K562 (cell line): ENCODE measurements at regions not wholly inside any gene's neighbourhood (a gene's known extent, or its start where the extent isn't known, plus 50 kb on each side); places are given as distances from the start of the nearest gene placed in this dataset.

Experiments
- ATAC-seq: fragments of 200-7000 bp; cut with Tn5 transposase; 3 replicates; pipeline ENCODE4 v1.9.1; 2020; ENCODE audit warnings: moderate library complexity
- BruUV-seq: library from RNA; stranded (reverse); fragments of 400-500 nt; replicated peaks from 2 replicates; lab custom pipeline; 2021; lab: Mats Ljungman, UMichigan
- CTCF ChIA-PET: fragments of 300-600 bp; formaldehyde crosslinking; extraction: SDS; loops from one replicate; lab custom pipeline; 2021; ENCODE audit warnings: low intra/inter-chr PET ratio; lab: Yijun Ruan, JAX
- POLR2A ChIA-PET: fragments of 300-600, 350-650 bp; sonication (Branson Sonifier 250); formaldehyde crosslinking; extraction: SDS; loops from one replicate; lab custom pipeline; 2021; ENCODE audit warnings: antibody characterized with exemption, inconsistent platforms; lab: Yijun Ruan, JAX
- DNase-seq, 4 experiments: peaks; one replicate each; pipeline versions ENCODE4 v3.0.0 to v3.0.0-alpha.2; 2011 to 2018; ENCODE audit warnings: low spot score in 3 of 4, mixed read lengths in 3 of 4; ENCODE audit errors: extremely low read depth in 1 of 4
- FAIRE-seq: peaks from 2 replicates; lab custom pipeline; 2011; peaks lifted over from hg19 to GRCh38; lab: Jason Lieb, UNC
- H2AFZ ChIP-seq: 2 replicates; pipeline ENCODE4 v1.6.0; 2011; ENCODE audit warnings: low read depth, low read length, control low read depth, inconsistent platforms
- H3K27ac ChIP-seq: fragments of 200-600 bp; 3 replicates; pipeline ENCODE4 v1.8.0; 2011; ENCODE audit warnings: low read depth, mild to moderate bottlenecking, control low read depth, inconsistent platforms, low read length, moderate library complexity, mixed read lengths; ENCODE audit errors: extremely low read depth
- H3K27me3 ChIP-seq, 2 experiments: fragments of 300-600 bp in 1 of 2; 2 replicates in 1 of 2; 3 replicates in 1 of 2; pipeline versions ENCODE4 v1.6.0 to v1.8.0; 2011; ENCODE audit warnings: inconsistent platforms in 2 of 2, low read length in 2 of 2, mild to moderate bottlenecking in 1 of 2, mixed read lengths in 1 of 2, moderate library complexity in 1 of 2; ENCODE audit not compliant: control insufficient read depth in 2 of 2, insufficient read depth in 2 of 2
- H3K36me3 ChIP-seq: fragments of 300-600 bp; 3 replicates; pipeline ENCODE4 v1.8.0; 2011; ENCODE audit warnings: mild to moderate bottlenecking, low read length, inconsistent platforms; ENCODE audit not compliant: control insufficient read depth, insufficient read depth
- H3K4me1 ChIP-seq, 2 experiments: fragments of 200-600 bp in 1 of 2; replicated peaks in 1 of 2; 2 replicates in 1 of 2; 3 replicates in 1 of 2; pipeline versions ENCODE4 v1.5.1 to v1.8.0; 2011; ENCODE audit warnings: inconsistent platforms in 2 of 2, low read length in 2 of 2, mild to moderate bottlenecking in 1 of 2, mixed read lengths in 1 of 2, moderate library complexity in 1 of 2; ENCODE audit not compliant: control insufficient read depth in 2 of 2, insufficient read depth in 2 of 2
- H3K4me2 ChIP-seq: 2 replicates; pipeline ENCODE4 v1.6.1; 2011; ENCODE audit warnings: low read length, control low read depth, inconsistent platforms, mixed read lengths; ENCODE audit not compliant: insufficient read depth
- H3K4me3 ChIP-seq: fragments of 200-600 bp; sonication (generic), shearing (Covaris generic); 2 replicates; pipeline ENCODE4 v1.5.1; 2016; ENCODE audit warnings: control low read depth, inconsistent platforms
- H3K79me2 ChIP-seq: fragments of 200-600 bp; 3 replicates; pipeline ENCODE4 v1.8.0; 2011; ENCODE audit warnings: low read length, inconsistent platforms; ENCODE audit not compliant: control insufficient read depth, insufficient read depth
- H3K9ac ChIP-seq, 2 experiments: 2 replicates each; pipeline versions ENCODE4 v1.6.0 to v1.6.1; 2011; ENCODE audit warnings: low read depth in 2 of 2, low read length in 2 of 2, control low read depth in 1 of 2, inconsistent platforms in 1 of 2, mild to moderate bottlenecking in 1 of 2, mixed read lengths in 1 of 2; ENCODE audit not compliant: insufficient read depth in 1 of 2
- H3K9me1 ChIP-seq: one replicate; pipeline ENCODE4 v1.6.0; 2011; ENCODE audit warnings: inconsistent platforms, mild to moderate bottlenecking, low read length, moderate library complexity; ENCODE audit not compliant: control insufficient read depth, insufficient read depth
- H3K9me3 ChIP-seq: replicated peaks from 2 replicates; pipeline ENCODE4 v1.5.1; 2011; ENCODE audit warnings: low read depth, low read length, inconsistent platforms; ENCODE audit not compliant: control insufficient read depth, insufficient read depth
- H4K20me1 ChIP-seq: replicated peaks from 2 replicates; pipeline ENCODE4 v1.6.1; 2011; ENCODE audit warnings: low read length, inconsistent platforms, mixed read lengths; ENCODE audit not compliant: control insufficient read depth, insufficient read depth
- CBFA2T3 ChIP-seq: fragments of 450-650 bp; IDR thresholded peaks from 2 replicates; pipeline ENCODE4 v1.6.1; 2017
- CSDE1 ChIP-seq, 2 experiments: fragments of 450-650 bp; IDR thresholded peaks; 2 replicates each; pipeline ENCODE4 v1.6.1; 2016; ENCODE audit warnings: mild to moderate bottlenecking in 1 of 2
- KDM2B ChIP-seq: fragments of 250-450 bp; sonication (Bioruptor Pico); IDR thresholded peaks from 2 replicates; pipeline ENCODE4 v1.8.0; 2021; ENCODE audit warnings: mild to moderate bottlenecking, moderate library complexity
- POLR2AphosphoS5 ChIP-seq: IDR thresholded peaks from 2 replicates; pipeline ENCODE4 v1.6.1; 2011; ENCODE audit warnings: mild to moderate bottlenecking, low read depth, low read length, moderate library complexity; ENCODE audit not compliant: control insufficient read depth, insufficient read depth
- PPARD ChIP-seq: fragments of 250-450 bp; sonication (Bioruptor Pico); IDR thresholded peaks from 2 replicates; pipeline ENCODE4 v1.8.0; 2022; ENCODE audit warnings: inconsistent platforms, mild to moderate bottlenecking, moderate library complexity
- ZNF347 ChIP-seq: fragments of 450-650 bp; formaldehyde crosslinking; IDR thresholded peaks from 2 replicates; pipeline ENCODE4 v1.4.0; 2020; ENCODE audit warnings: low read depth, mild to moderate bottlenecking, moderate library complexity
- ZNF695 ChIP-seq: fragments of 450-650 bp; formaldehyde crosslinking; IDR thresholded peaks from 2 replicates; pipeline ENCODE4 v1.4.0; 2020; ENCODE audit warnings: mild to moderate bottlenecking, moderate library complexity
- ZNF76 ChIP-seq: fragments of 250-450 bp; sonication (Bioruptor Pico); IDR thresholded peaks from 2 replicates; pipeline ENCODE4 v1.4.0; 2020; ENCODE audit warnings: mild to moderate bottlenecking, moderate library complexity, borderline replicate concordance
- WGBS: fragments of 100-300 bp; shearing (Covaris generic); methylation state at CpG from one replicate; pipeline ENCODE4 v1.1.6; 2016; ENCODE audit warnings: low coverage, mixed read lengths; ENCODE audit not compliant: insufficient coverage; ENCODE audit errors: missing lambda C conversion rate; 5-methylcytosine and 5-hydroxymethylcytosine counted together
- in situ Hi-C: fragments of 300-500 bp; cut with MboI; formaldehyde crosslinking; loops from 4 replicates; pipeline ENCODE4 v1.15.0; 2018; ENCODE audit warnings: inconsistent platforms, mixed read lengths
- intact Hi-C: fragments of 100-400 bp; cut with micrococcal nuclease; formaldehyde crosslinking; loops from 2 replicates; pipeline ENCODE4 v1.14.2; 2022
- TF ChIP-seq, protein P1 (sequence below): fragments of 250-450 bp; sonication (Bioruptor Pico); IDR thresholded peaks from 2 replicates; pipeline ENCODE4 v1.8.0; 2021; ENCODE audit warnings: borderline replicate concordance, mild to moderate bottlenecking, moderate library complexity; ENCODE audit not compliant: poor library complexity, severe bottlenecking
- TF ChIP-seq, protein P2 (sequence below): fragments of 250-450 bp; sonication (Bioruptor Pico); IDR thresholded peaks from 2 replicates; pipeline ENCODE4 v1.6.1; 2021; ENCODE audit warnings: mild to moderate bottlenecking
- TF ChIP-seq, protein P3 (sequence below): sonication (generic); formaldehyde crosslinking; IDR thresholded peaks from 2 replicates; pipeline ENCODE4 v1.8.0; 2022; ENCODE audit warnings: missing genetic modification reagents, mild to moderate bottlenecking, borderline replicate concordance
- TF ChIP-seq, protein P4 (sequence below): fragments of 250-450 bp; sonication (Bioruptor Pico); IDR thresholded peaks from 2 replicates; pipeline ENCODE4 v1.4.0; 2020

DNA sequence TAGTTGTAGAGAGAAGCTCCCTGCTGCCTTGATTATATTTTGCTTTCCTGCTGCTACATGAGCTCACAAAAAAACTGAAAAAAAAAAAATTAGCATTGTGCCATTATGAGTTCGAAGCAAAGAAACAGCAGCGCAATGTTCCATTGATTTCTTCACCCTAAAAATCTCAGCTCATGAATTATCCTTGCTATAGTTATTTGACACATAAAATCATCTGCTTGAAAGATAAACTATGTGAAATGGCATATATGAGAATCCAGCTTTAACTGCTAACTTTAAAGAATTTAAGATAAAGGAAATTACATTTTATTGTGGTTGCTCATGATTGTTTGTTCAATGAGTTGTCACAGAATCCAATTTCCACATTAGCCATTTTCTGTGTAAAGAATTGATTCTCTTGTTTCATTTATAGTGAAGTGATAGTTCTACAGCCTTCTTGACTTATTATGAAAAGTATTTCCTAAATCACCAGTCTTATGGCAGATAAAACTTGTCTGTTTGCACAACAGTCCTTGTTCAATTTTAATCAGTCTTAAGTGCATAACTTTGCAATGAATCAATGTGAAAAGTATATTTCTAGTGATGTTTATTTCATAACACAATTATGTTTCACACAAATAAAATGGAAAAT is 1275.0 kb upstream of the CDH9 start:
- WGBS = 0% methylated on average over 2 of the region's 2 CpGs
- Histone ChIP-seq H3K9me1 (no peaks in the 10 kb centered on the region), H2AFZ (no peak overlapping the region), H3K9ac (no peak overlapping the region), H3K9me3 (no peaks in the 10 kb centered on the region), H3K27ac (no peak overlapping the region), H3K4me3 (no peak overlapping the region), H3K79me2 (no peaks in the 10 kb centered on the region), H3K27me3 (no peaks in the 10 kb centered on the region), H3K4me1 (no peaks in the 10 kb centered on the region), H3K4me2 (no peak overlapping the region), H4K20me1 (no peaks in the 10 kb centered on the region), H3K36me3 (no peaks in the 10 kb centered on the region)
- ATAC-seq = no peak
- no peak for DNase-seq
- TF ChIP-seq, protein P1, sequence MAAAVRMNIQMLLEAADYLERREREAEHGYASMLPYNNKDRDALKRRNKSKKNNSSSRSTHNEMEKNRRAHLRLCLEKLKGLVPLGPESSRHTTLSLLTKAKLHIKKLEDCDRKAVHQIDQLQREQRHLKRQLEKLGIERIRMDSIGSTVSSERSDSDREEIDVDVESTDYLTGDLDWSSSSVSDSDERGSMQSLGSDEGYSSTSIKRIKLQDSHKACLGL = no peak
- TF ChIP-seq, protein P2, sequence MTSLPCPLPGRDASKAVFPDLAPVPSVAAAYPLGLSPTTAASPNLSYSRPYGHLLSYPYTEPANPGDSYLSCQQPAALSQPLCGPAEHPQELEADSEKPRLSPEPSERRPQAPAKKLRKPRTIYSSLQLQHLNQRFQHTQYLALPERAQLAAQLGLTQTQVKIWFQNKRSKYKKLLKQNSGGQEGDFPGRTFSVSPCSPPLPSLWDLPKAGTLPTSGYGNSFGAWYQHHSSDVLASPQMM (CRISPR knock-in tag) = no peak
- POLR2A ChIA-PET = no interaction called here
- CTCF ChIA-PET = no interaction called here
- no TSS peak for BruUV-seq
- FAIRE-seq = no peak
- in situ Hi-C loops (no loop called here), intact Hi-C loops (no loop called here)

DNA sequence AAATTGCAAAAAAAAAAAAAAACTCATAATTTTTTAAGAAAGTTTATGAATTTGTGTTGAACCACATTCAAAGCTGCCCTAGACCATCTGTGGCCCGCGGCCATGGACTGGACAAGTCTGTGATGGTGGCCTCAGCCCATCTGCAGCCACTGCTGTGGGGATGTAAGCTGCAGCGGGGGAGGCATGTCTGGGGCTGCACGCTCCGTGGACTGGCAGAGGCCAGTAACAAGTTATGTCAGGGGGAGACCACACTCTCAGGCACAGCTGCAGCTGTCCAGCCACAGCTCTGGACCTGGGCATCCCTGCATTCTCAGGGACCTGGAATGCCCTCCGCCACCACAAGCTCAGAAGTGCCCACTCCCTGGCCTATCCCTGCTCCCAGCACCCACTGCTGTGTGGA is 1272.3 kb upstream of the CDH9 start:
- intact Hi-C loops = no loop called here
- BruUV-seq = no TSS peak

More for the DNA sequence above, 1272.3 kb upstream of the CDH9 start:
- no peaks in the 10 kb centered on the region for H4K20me1 ChIP-seq
- H3K9me3 ChIP-seq = no peaks in the 10 kb centered on the region
- in situ Hi-C loops = no loop called here
- DNase-seq = no peak
- WGBS = 6% methylated on average over 6 of the region's 6 CpGs
- H3K36me3 ChIP-seq = no peaks in the 10 kb centered on the region
- no peak overlapping the region for H3K27ac ChIP-seq
- no peak for ATAC-seq
- POLR2A ChIA-PET = no interaction called here
- FAIRE-seq = peak; percentile 19
- no peaks in the 10 kb centered on the region for H3K27me3 ChIP-seq
- TF ChIP-seq CSDE1 (IDR thresholded peaks at IDR 0.05) (no peak), CBFA2T3 (no peak), PPARD (no peak), POLR2AphosphoS5 (no peak), ZNF347 (CRISPR knock-in tag) (no peak), KDM2B (CRISPR knock-in tag) (no peak), ZNF695 (CRISPR knock-in tag) (no peak), ZNF76 (no peak)
- TF ChIP-seq, protein P3, sequence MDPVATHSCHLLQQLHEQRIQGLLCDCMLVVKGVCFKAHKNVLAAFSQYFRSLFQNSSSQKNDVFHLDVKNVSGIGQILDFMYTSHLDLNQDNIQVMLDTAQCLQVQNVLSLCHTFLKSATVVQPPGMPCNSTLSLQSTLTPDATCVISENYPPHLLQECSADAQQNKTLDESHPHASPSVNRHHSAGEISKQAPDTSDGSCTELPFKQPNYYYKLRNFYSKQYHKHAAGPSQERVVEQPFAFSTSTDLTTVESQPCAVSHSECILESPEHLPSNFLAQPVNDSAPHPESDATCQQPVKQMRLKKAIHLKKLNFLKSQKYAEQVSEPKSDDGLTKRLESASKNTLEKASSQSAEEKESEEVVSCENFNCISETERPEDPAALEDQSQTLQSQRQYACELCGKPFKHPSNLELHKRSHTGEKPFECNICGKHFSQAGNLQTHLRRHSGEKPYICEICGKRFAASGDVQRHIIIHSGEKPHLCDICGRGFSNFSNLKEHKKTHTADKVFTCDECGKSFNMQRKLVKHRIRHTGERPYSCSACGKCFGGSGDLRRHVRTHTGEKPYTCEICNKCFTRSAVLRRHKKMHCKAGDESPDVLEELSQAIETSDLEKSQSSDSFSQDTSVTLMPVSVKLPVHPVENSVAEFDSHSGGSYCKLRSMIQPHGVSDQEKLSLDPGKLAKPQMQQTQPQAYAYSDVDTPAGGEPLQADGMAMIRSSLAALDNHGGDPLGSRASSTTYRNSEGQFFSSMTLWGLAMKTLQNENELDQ (CRISPR knock-in tag) = no peak
- TF ChIP-seq, protein P4, sequence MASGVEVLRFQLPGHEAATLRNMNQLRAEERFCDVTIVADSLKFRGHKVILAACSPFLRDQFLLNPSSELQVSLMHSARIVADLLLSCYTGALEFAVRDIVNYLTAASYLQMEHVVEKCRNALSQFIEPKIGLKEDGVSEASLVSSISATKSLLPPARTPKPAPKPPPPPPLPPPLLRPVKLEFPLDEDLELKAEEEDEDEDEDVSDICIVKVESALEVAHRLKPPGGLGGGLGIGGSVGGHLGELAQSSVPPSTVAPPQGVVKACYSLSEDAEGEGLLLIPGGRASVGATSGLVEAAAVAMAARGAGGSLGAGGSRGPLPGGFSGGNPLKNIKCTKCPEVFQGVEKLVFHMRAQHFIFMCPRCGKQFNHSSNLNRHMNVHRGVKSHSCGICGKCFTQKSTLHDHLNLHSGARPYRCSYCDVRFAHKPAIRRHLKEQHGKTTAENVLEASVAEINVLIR (CRISPR knock-in tag) = no peak
- CTCF ChIA-PET = no interaction called here
- H3K4me2 ChIP-seq = no peak overlapping the region
- H3K9me1 ChIP-seq = no peaks in the 10 kb centered on the region
- no peak overlapping the region for H3K9ac ChIP-seq
- H3K4me1 ChIP-seq = no peaks in the 10 kb centered on the region
- H3K4me3 ChIP-seq = no peak overlapping the region
- no peaks in the 10 kb centered on the region for H3K79me2 ChIP-seq
- no peak overlapping the region for H2AFZ ChIP-seq
